NCI-H510A treated with DMSO at 0.1 percent for 48 hours (cell line): ENCODE measurements at regions not wholly inside any gene's neighbourhood (a gene's known extent, or its start where the extent isn't known, plus 50 kb on each side); places are given as distances from the start of the nearest gene placed in this dataset.

Source experiments
- DNase-seq: peaks from one replicate; lab custom pipeline; 2025; lab: John Stamatoyannopoulos, UW

- DNase-seq: no peak
Observed at GRCh38 chr20:24169256-24169655, 180.7 kb upstream of the GGTLC1 start.

- DNase-seq: no peak
Observed at GRCh38 chr20:24166412-24166811, 177.8 kb upstream of the GGTLC1 start.

GRCh38 chr20:24166123-24166381, 177.5 kb upstream of the GGTLC1 start:
- no peak for DNase-seq

GRCh38 chr20:24165301-24166122, 176.9 kb upstream of the GGTLC1 start:
- DNase-seq: no peak

GRCh38 chr20:24164360-24164759, 175.8 kb upstream of the GGTLC1 start:
- DNase-seq: no peak

GRCh38 chr20:24163506-24163905, 174.9 kb upstream of the GGTLC1 start:
- no peak for DNase-seq

GRCh38 chr20:24160563-24161281, 172.1 kb upstream of the GGTLC1 start:
- DNase-seq: no peak

GRCh38 chr20:24158281-24158680, 169.7 kb upstream of the GGTLC1 start:
- no peak for DNase-seq

- no peak for DNase-seq
Observed at GRCh38 chr20:24157213-24157612, 168.6 kb upstream of the GGTLC1 start.

- no peak for DNase-seq
Observed at GRCh38 chr20:24153101-24154040, 164.8 kb upstream of the GGTLC1 start.

- no peak for DNase-seq
Observed at GRCh38 chr20:24151621-24152294, 163.2 kb upstream of the GGTLC1 start.

- no peak for DNase-seq
Observed at GRCh38 chr20:24150406-24150805, 161.8 kb upstream of the GGTLC1 start.

- DNase-seq: no peak
Observed at GRCh38 chr20:24149881-24150307, 161.3 kb upstream of the GGTLC1 start.

- no peak for DNase-seq
Observed at GRCh38 chr20:24149175-24149574, 160.6 kb upstream of the GGTLC1 start.

GRCh38 chr20:24148372-24148771, 159.8 kb upstream of the GGTLC1 start:
- no peak for DNase-seq

GRCh38 chr20:24147961-24148360, 159.4 kb upstream of the GGTLC1 start:
- no peak for DNase-seq

GRCh38 chr20:24147479-24147878, 158.9 kb upstream of the GGTLC1 start:
- no peak for DNase-seq

GRCh38 chr20:24146231-24146634, 157.7 kb upstream of the GGTLC1 start:
- no peak for DNase-seq

GRCh38 chr20:24144371-24144770, 155.8 kb upstream of the GGTLC1 start:
- no peak for DNase-seq

GRCh38 chr20:24141111-24141510, 152.5 kb upstream of the GGTLC1 start:
- DNase-seq: no peak

- no peak for DNase-seq
Observed at GRCh38 chr20:24139846-24140245, 151.3 kb upstream of the GGTLC1 start.

- DNase-seq: no peak
Observed at GRCh38 chr20:24138951-24139350, 150.4 kb upstream of the GGTLC1 start.
